ENCODE measurements at regions not wholly inside any gene's neighbourhood (a gene's known extent, or its start where the extent isn't known, plus 50 kb on each side); places are given as distances from the start of the nearest gene placed in this dataset.

DNA sequence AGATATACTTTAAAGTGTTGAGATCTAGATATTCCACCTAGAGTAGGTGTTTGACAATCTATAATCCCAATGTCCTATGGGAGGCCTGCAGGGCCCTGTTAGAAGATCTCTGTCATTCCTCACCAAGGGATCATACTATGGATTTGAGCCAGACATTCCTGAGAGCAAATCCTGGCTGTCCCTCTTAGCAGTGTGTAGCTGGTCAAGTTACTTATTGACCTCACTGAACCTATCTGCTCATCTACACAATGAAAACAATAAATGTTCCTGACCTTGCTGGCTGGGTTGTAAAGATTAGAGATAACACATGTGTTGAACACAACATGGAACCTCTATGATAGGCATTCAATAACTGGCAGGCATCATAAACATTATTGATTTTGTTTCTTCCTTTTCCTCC is 265.6 kb upstream of the ATP11B start:
- in situ Hi-C loops (cut with MboI; ENCODE audit: low sequenced_read_pairs) = no loop called here

- in situ Hi-C loops (cut with MboI; ENCODE audit: low sequenced_read_pairs) = no loop called here
Measured at GRCh38 chr3:182530316-182530715, 263.0 kb upstream of the ATP11B start.

- in situ Hi-C loops (cut with MboI; ENCODE audit: low sequenced_read_pairs) = no loop called here
Measured at GRCh38 chr3:182533394-182533793, 259.9 kb upstream of the ATP11B start.

DNA sequence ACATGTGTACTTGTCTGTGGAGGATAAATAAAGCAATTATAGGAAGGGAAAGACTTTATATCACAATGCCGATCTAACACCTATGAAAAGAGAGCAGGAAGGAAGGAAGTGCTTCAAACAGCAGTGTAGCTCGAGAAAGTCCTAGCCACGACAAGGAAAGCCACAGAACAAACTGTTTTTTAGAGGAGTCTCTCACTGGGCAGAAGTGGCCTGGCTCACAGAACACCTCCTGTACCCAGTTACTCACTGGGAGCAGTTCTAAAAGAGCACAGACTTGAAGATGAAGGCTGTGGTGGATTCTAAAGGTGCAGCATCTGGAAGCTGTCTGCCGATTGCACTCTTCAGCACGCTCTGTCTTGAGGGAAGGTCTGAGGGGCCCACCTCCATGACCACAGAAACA is 248.8 kb upstream of the ATP11B start:
- in situ Hi-C loops (cut with MboI; ENCODE audit: low sequenced_read_pairs) = no loop called here

DNA sequence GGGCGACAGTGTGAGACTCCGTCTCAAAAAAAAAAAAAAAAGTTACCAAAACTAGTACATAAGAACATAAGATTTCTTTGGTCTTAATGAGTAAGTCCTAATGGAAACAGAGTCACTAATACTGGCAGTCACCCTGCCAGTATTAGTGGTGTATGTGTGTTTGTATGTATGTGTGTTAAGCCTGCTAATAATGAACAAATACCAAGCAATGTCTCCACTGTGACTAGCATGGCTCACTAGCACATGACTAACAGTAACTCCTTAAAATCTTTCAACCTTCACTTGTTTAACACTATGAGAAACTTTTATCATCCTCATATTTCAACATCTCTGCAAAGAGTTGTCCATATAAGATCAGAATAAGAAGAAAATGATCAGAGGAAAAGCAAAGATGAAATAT is 231.0 kb upstream of the ATP11B start:
- in situ Hi-C loops (cut with MboI; ENCODE audit: low sequenced_read_pairs) = no loop called here

DNA sequence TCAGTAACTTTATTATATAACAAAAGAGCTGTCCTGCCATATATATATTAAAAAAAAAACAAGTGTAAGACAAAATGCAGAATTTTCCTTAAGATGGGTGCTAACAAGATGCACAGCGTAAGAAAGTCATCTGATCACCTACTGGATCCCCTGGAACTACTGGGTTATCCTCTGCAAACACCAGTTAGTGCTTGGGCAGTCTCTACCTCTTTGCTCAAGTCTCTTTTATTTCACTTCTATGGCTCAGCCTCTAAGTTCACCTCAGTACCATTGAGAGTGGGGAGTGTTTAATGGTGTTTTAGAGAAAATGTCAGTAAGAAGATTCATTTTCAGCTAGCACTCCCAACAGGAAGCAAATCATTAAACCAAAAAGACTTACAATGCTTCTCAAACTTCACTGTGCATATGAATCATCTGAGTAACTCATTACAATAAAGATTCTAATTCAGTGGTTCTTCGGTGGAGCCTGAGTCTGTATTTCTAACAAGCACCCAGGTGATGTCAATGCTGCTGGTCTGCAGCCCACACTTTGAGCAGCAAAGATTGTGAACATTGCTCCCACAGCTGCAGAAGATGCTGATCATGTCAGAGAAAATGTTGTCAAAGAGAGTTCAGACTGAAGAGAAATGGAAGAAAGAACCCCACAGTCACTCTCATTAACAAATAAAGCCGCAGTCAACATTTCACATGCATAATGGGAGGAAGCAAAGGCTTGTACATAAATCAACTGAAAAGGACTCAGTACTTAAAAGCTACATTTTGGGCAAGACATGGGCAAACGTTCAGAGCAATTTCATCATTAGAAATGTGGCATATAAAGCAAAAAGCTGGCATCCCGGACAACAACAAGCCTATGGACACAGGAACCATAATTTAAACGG is 227.1 kb upstream of the ATP11B start:
- in situ Hi-C loops (cut with MboI; ENCODE audit: low sequenced_read_pairs) = no loop called here

DNA sequence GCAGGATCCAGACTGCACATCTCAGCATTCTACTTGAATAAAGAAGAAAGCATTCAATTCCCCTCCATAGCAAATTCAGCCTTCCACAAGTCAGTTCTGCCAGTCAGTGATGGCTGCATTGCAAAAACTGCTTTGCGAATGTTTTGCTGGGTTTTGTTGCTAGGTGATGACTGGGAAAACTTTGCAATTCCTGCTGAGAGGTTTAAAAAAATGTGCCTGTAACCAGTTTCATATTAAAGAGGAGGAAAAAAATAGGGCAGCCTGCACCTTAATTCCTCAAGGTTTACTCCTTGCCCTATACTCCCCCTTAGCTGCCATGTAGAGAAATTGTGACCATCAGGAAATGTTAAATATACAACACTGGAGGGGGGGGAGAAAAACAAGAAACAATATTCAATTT is 225.6 kb upstream of the ATP11B start:
- in situ Hi-C loops (cut with MboI; ENCODE audit: low sequenced_read_pairs) = no loop called here

DNA sequence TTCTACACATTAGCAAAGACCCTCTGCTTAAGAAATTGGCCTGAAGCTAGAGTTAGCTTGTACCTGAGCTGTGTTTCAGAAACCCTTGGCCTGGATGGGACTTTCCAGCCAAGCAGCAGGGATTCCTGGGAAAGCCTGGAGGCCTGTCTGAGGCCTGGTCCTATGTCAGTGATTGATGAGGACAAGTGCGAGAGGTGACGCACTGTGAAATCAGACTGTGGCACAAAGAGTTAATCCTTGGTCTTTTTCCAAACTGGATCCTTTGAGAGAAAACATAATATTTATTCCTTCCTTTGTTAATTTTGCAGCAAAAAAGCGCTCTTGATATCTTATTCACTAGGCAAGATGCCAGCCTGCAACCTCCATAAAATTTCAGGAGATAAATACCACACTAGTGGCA is 225.0 kb upstream of the ATP11B start:
- in situ Hi-C loops (cut with MboI; ENCODE audit: low sequenced_read_pairs) = no loop called here

DNA sequence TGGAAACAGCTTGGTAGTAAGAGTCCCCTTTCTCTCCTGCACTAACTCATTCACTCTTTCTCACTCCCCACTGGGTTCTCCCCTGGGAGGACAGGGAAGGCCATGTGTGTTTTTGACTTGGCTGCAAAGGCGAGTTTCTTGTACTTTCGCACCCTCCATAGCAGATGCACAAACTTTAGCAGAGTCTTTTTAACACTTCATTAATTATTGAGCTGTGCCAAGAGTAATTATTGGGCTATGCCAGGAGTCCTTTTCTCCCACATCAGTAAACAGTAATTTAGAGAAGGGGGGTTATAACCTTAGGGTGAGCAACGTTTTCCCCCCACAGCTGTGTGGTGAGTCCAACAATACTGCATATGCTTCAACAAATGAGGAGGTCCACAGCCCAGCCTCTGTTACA is 224.4 kb upstream of the ATP11B start:
- in situ Hi-C loops (cut with MboI; ENCODE audit: low sequenced_read_pairs) = no loop called here

DNA sequence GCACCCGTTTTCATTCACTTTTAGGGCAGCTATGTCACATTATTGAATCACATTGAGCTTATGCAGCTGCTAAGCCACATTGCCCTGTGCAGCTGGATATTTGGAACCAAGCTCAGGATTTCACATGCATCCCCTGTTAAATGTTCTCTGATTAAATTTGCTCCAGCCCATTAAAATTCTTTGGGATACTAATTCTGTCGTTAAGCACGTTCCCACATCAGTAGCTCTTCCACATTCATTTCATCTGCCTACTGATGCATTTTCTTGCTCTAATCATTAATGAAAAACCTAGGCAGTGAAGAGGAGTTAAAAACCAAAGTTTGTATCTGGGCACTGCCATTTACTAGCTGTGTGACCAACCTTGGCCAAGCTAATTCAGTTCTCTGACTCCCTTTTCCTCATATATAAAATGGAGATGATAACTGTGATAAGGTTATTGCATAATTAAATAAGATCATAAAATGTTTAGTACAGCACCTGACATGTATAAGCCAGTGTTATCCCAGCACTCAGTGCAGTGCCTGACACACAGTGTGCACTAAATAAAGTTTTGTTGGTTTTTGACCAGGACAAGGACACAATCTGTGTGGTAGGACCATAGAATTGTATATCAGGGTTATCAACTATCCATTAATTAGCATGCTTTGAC is 222.2 kb upstream of the ATP11B start:
- in situ Hi-C loops (cut with MboI; ENCODE audit: low sequenced_read_pairs) = no loop called here

GRCh38 chr3:182575941-182576340 is 217.4 kb upstream of the ATP11B start:
- in situ Hi-C loops (cut with MboI; ENCODE audit: low sequenced_read_pairs) = no loop called here

- in situ Hi-C loops (cut with MboI; ENCODE audit: low sequenced_read_pairs) = no loop called here
Measured at GRCh38 chr3:182583545-182583944, 209.8 kb upstream of the ATP11B start.

DNA sequence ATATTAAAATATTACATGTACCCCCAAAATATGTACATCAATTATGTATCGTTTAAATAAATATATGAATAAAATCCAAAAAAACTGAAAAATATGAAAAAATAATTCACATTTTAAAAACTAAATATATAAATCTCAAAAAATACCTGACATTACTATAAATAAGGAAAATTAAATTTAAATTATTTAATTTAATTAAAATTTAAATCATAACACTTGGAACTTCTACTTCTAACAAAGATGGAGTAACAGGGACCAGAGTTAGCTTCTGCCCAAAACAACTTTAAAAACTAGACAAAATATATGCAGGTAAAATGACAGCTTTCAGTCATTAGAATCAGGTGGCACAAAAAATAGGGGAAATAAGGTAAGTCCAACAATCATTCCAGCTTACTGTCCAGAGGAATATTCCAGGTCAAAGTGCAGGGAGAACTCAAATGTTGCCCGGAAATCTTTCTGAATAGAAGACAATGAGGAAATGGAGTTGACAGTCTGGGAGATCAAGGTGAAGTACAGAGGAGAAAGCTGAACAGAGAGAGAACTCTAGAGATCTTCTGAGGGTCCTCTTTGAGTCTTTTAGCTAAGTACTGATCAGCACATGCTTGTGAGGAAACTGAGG is 207.7 kb upstream of the ATP11B start:
- in situ Hi-C loops (cut with MboI; ENCODE audit: low sequenced_read_pairs) = no loop called here

- in situ Hi-C loops (cut with MboI; ENCODE audit: low sequenced_read_pairs) = no loop called here
Measured at GRCh38 chr3:182592747-182593146, 200.6 kb upstream of the ATP11B start.

- in situ Hi-C loops (cut with MboI; ENCODE audit: low sequenced_read_pairs) = no loop called here
Measured at GRCh38 chr3:182596676-182597410, 196.5 kb upstream of the ATP11B start.

DNA sequence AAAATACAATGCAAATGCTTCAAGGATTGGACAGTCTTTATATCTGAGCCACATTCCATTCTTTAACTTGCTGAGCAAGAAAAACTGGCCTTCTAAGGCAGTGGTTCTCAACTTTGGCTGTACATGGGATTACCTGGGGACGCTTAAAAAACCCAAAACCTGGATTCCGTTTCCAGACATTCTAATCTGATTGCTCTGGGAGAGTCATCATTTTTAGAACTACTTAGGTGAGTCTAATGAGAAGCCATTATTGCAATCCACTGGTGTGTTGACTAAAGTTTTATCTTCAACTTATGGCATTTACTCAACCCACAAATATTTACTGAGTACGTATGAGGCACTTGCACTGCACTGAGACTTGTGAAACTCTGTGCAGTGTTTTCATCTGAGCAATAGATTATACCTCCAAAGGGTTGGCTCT is 195.7 kb upstream of the ATP11B start:
- in situ Hi-C loops (cut with MboI; ENCODE audit: low sequenced_read_pairs) = no loop called here

DNA sequence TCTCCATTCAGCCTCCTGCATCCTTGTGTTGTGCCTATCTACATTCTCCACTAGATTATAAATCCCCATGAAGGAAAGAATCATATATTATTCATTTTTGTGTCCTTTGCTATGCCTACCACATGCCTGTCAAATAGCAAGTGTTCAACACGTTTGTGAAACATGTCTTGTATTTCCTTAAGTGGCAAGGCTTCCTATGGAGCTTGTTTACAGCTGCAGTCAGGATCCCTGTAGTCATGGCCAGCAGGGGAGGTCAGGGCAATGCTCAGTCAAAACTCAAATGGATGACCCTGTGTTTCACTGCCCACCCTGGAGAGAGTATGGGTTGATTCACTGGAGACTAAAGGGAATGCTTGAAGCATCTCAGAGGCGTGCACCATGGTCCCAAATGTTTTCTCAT is 191.7 kb upstream of the ATP11B start:
- in situ Hi-C loops (cut with MboI; ENCODE audit: low sequenced_read_pairs) = no loop called here

DNA sequence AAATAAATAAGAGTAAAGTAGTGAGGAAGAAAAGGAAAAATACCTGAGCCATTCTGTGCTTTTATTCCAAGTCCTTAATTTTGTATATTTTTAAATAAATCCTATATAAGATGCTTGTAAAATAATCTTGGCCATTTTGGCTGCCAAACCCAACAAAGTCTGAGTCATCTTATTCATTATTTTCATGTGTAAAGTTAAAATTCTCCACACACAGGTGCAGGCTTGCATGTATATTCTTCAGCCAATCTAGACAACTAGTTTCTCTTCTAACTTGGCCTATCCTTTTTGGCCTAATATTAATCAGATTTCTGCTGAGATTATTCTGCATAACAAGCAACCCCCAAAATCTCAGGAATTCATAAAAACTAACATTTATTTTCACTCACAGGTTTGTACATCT is 189.8 kb upstream of the ATP11B start:
- in situ Hi-C loops (cut with MboI; ENCODE audit: low sequenced_read_pairs) = no loop called here

DNA sequence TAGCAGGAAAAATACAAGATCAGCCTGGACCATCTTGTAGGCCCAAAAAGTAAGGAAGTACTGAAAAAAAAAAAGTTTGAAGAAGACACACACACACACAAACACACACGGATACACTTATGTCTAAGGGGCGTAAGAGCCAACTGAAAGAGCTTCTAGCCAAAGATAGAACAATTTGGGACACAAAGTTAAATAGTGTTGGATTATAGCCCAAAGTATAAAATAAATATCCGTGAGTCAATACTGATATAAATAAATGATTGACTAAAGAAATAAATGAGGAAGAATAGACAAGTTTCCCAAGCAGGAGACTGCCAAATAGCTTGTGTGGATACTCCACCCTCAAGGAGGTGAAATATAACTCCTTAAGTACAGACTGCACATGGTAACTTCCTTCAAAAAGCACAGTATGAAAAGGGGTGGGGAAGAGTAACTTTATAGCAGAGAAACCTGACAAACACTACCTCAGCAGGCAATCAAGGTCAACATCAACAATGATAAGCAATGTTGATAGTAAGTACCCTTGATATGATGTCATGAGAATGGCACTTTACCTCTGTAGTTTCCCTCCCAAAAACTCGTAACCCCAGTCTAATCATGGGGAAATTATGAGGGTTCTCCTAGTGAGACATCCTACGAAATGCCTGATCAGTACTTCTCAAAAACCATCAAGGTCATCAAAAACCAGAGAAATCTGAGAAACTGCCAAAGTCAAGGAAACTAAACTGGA is 187.3 kb upstream of the ATP11B start:
- in situ Hi-C loops (cut with MboI; ENCODE audit: low sequenced_read_pairs) = no loop called here

- in situ Hi-C loops (cut with MboI; ENCODE audit: low sequenced_read_pairs) = no loop called here
Measured at GRCh38 chr3:182606905-182607504, 186.3 kb upstream of the ATP11B start.
